ENCODE measurements at regions not wholly inside any gene's neighbourhood (a gene's known extent, or its start where the extent isn't known, plus 50 kb on each side); places are given as distances from the start of the nearest gene placed in this dataset.

DNA sequence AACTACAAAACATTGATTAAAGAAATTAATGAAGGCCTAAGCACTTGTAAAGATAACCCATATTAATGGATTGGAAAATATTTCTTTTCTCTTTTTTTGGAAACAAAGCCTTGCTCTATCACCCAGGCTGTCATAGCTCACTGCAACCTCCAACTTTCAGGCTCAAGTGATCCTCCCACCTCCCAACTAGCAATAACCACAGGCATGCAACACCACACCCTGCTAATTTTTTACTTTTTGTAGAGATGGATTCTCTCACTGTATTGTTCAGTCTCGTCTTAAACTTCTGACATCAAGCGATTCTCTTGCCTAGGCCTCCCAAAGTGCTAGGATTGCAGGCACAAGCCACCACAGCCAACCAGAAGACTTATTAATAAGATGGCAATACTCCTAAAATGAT is 73.4 kb upstream of the NDUFV2 start:
- TF ChIP-seq CTCF (tag by site-specific recombination; IDR thresholded peaks at IDR 0.05) (no peak), ZBTB21 (tag by site-specific recombination; IDR thresholded peaks at IDR 0.05) (no peak), EGR2 (tag by site-specific recombination; IDR thresholded peaks at IDR 0.05; ENCODE audit: low read depth) (no peak), SCRT1 (tag by site-specific recombination; IDR thresholded peaks at IDR 0.05; ENCODE audit: borderline replicate concordance) (no peak), ZNF791 (tag by site-specific recombination; IDR thresholded peaks at IDR 0.05) (no peak), SALL2 (tag by site-specific recombination; IDR thresholded peaks at IDR 0.05; ENCODE audit: borderline replicate concordance) (no peak), ZNF530 (tag by site-specific recombination; IDR thresholded peaks at IDR 0.05; ENCODE audit: low read depth) (no peak)
